Right lobe of liver (tissue), 6 donors: ENCODE measurements at regions not wholly inside any gene's neighbourhood (a gene's known extent, or its start where the extent isn't known, plus 50 kb on each side); places are given as distances from the start of the nearest gene placed in this dataset.

Source experiments
- ATAC-seq, 4 donors: fragments of 200-7000 bp; cut with Tn5 transposase; one replicate each; pipeline ENCODE4 v1.9.1; 2020; ENCODE audit warnings: mild to moderate bottlenecking in 4 of 4, moderate library complexity in 4 of 4
- DNase-seq, 3 donors: peaks; one replicate each; pipeline ENCODE4 v3.0.0-alpha.2; 2020
- H3K27ac ChIP-seq, 3 donors: fragments of 200-600 bp; one replicate each; pipeline ENCODE4 v1.8.0; 2022
- H3K27me3 ChIP-seq, 2 donors: fragments of 200-600 bp; one replicate each; pipeline ENCODE4 v1.8.0; 2022
- H3K36me3 ChIP-seq, 4 donors: fragments of 200-600 bp; sonication (generic) in 1 of 4; one replicate each; pipeline versions ENCODE4 v1.5.1 to v1.8.0; 2017 to 2022; ENCODE audit warnings: control low read depth in 1 of 4
- H3K4me1 ChIP-seq, 4 donors: fragments of 200-600 bp; sonication (generic) in 1 of 4; one replicate each; pipeline versions ENCODE4 v1.5.1 to v1.8.0; 2017 to 2022; ENCODE audit warnings: control low read depth in 1 of 4
- H3K4me3 ChIP-seq, 3 donors: fragments of 200-600 bp; one replicate each; pipeline ENCODE4 v1.8.0; 2022
- H3K9me3 ChIP-seq, 4 donors: fragments of 200-600 bp; sonication (generic) in 1 of 4; one replicate each; pipeline versions ENCODE4 v1.5.1 to v1.8.0; 2017 to 2022; ENCODE audit warnings: control low read depth in 1 of 4
- CTCF ChIP-seq, 4 donors: fragments of 200-600 bp in 3 of 4; fragments of 450-650 bp in 1 of 4; IDR thresholded peaks; one replicate each; pipeline versions ENCODE4 v1.5.1 to v1.8.0; 2016 to 2022; ENCODE audit warnings: antibody characterized with exemption in 4 of 4, mild to moderate bottlenecking in 2 of 4
- POLR2A ChIP-seq: fragments of 450-650 bp; IDR thresholded peaks from one replicate; pipeline ENCODE4 v1.6.1; 2017; ENCODE audit warnings: antibody characterized with exemption, mild to moderate bottlenecking
- WGBS: methylation state at CpG from one replicate; pipeline ENCODE4 v1.1.6; 2018; ENCODE audit warnings: low coverage, low lambda C conversion rate; ENCODE audit not compliant: insufficient coverage; ENCODE audit errors: missing lambda C conversion rate; 5-methylcytosine and 5-hydroxymethylcytosine counted together
- intact Hi-C, 2 donors: fragments of 100-400 bp; cut with DNase I; formaldehyde crosslinking; loops; one replicate each; pipeline versions ENCODE4 v1.11.2 to v1.14.1; 2022
- donor health status: DM: no; HTN: yes; CAD: no.
- donor health status: DM: no; HTN: no; CAD: no.
- donor health status: DM: no; HTN: no; CAD: no.
- donor health status: DM: no; HTN: yes; CAD: no.
- donor health status: DM: no; HTN: yes; CAD: no.

GRCh38 chr11:19336331-19336730 is 95.6 kb upstream of the E2F8 start:
- TF ChIP-seq POLR2A (no peak), CTCF (IDR thresholded peaks at IDR 0.05) (no peak)
- ATAC-seq: no peak
- WGBS: 67% methylated on average over 1 of the region's 3 CpGs
- intact Hi-C loops: no loop called here
- Histone ChIP-seq H3K4me1 (peaks cover 0 to under 1% (median 0%) of the 10 kb centered on the region in 4 donors), H3K27ac (no peak overlapping the region), H3K36me3 (no peaks in the 10 kb centered on the region), H3K4me3 (no peak overlapping the region), H3K9me3 (no peaks in the 10 kb centered on the region), H3K27me3 (no peaks in the 10 kb centered on the region)
- no peak for DNase-seq

- Histone ChIP-seq H3K4me3 (no peak overlapping the region), H3K27ac (no peak overlapping the region), H3K36me3 (no peaks in the 10 kb centered on the region), H3K27me3 (no peaks in the 10 kb centered on the region), H3K9me3 (no peaks in the 10 kb centered on the region), H3K4me1 (no peaks in the 10 kb centered on the region)
- no peak for DNase-seq
- no peak for ATAC-seq
- intact Hi-C loops: no loop called here
- TF ChIP-seq CTCF (IDR thresholded peaks at IDR 0.05): no peak
- WGBS: 88% methylated on average over 2 of the region's 2 CpGs
These were observed 91.7 kb upstream of the E2F8 start for GRCh38 chr11:19332476-19332875.

- no peak for DNase-seq
- TF ChIP-seq CTCF (IDR thresholded peaks at IDR 0.05) (no peak), POLR2A (no peak)
These were observed 89.7 kb upstream of the E2F8 start for GRCh38 chr11:19330416-19330815.

GRCh38 chr11:19329970-19330369 is 89.2 kb upstream of the E2F8 start:
- H3K4me1 ChIP-seq: peaks cover 0 to 5% (median 2%) of the 10 kb centered on the region in 4 donors
- no peaks in the 10 kb centered on the region for H3K27me3 ChIP-seq
- intact Hi-C loops: no loop called here
- H3K9me3 ChIP-seq: no peaks in the 10 kb centered on the region
- H3K4me3 ChIP-seq: no peak overlapping the region
- WGBS: 78% methylated on average over 1 of the region's 1 CpG
- TF ChIP-seq POLR2A: no peak
- no peak for TF ChIP-seq CTCF (IDR thresholded peaks at IDR 0.05)
- no peak for ATAC-seq
- no peak for DNase-seq
- no peak overlapping the region for H3K27ac ChIP-seq
- no peaks in the 10 kb centered on the region for H3K36me3 ChIP-seq

More at GRCh38 chr11:19330416-19330815, 89.7 kb upstream of the E2F8 start:
- 39% methylated on average over 2 of the region's 2 CpGs for WGBS
- Histone ChIP-seq H3K36me3 (no peaks in the 10 kb centered on the region), H3K27me3 (no peaks in the 10 kb centered on the region), H3K4me3 (no peak overlapping the region), H3K27ac (no peak overlapping the region), H3K9me3 (no peaks in the 10 kb centered on the region), H3K4me1 (peaks cover 0 to 5% (median 2%) of the 10 kb centered on the region in 4 donors)
- intact Hi-C loops: no loop called here
- ATAC-seq: no peak
